DND-41 (cell line): ENCODE measurements at regions not wholly inside any gene's neighbourhood (a gene's known extent, or its start where the extent isn't known, plus 50 kb on each side); places are given as distances from the start of the nearest gene placed in this dataset.

ENCODE experiments used
- CTCF ChIP-seq: IDR thresholded peaks from 2 replicates; pipeline ENCODE4 v1.5.1; 2012; ENCODE audit warnings: borderline replicate concordance, low read length, moderate library complexity, mild to moderate bottlenecking; ENCODE audit not compliant: poor library complexity, severe bottlenecking; ENCODE audit errors: extremely low read depth
- EZH2 ChIP-seq: IDR thresholded peaks from 3 replicates; pipeline ENCODE4 v1.6.1; 2012; ENCODE audit warnings: borderline replicate concordance, low read depth, mild to moderate bottlenecking, moderate library complexity, low read length, inconsistent platforms; ENCODE audit not compliant: severe bottlenecking

GRCh38 chr12:25372969-25373817 lies 122.5 kb upstream of the KRAS start:
- TF ChIP-seq CTCF, result no peak
- TF ChIP-seq EZH2, result no peak
